RKO (cell line): ENCODE measurements at regions not wholly inside any gene's neighbourhood (a gene's known extent, or its start where the extent isn't known, plus 50 kb on each side); places are given as distances from the start of the nearest gene placed in this dataset.

Source experiments
- DNase-seq: peaks from one replicate; pipeline ENCODE4 v3.0.0-alpha.2; 2016; ENCODE audit warnings: low spot score

GRCh38 chr7:46203926-46204325 lies 282.9 kb upstream of the IGFBP3 start:
- DNase-seq: no peak

GRCh38 chr7:46202379-46202778 lies 281.3 kb upstream of the IGFBP3 start:
- DNase-seq: no peak

GRCh38 chr7:46201961-46202360 lies 280.9 kb upstream of the IGFBP3 start:
- no peak for DNase-seq

- no peak for DNase-seq
These were observed 277.6 kb upstream of the IGFBP3 start for GRCh38 chr7:46198701-46199100.

GRCh38 chr7:46197785-46198540 lies 276.9 kb upstream of the IGFBP3 start:
- DNase-seq: no peak

- no peak for DNase-seq
These were observed 274.9 kb upstream of the IGFBP3 start for GRCh38 chr7:46195934-46196333.

GRCh38 chr7:46192271-46192670 lies 271.2 kb upstream of the IGFBP3 start:
- DNase-seq: no peak

- no peak for DNase-seq
These were observed 270.7 kb upstream of the IGFBP3 start for GRCh38 chr7:46191776-46192175.

GRCh38 chr7:46191296-46191695 lies 270.2 kb upstream of the IGFBP3 start:
- no peak for DNase-seq

GRCh38 chr7:46189255-46189790 lies 268.3 kb upstream of the IGFBP3 start:
- no peak for DNase-seq

- DNase-seq: no peak
These were observed 265.1 kb upstream of the IGFBP3 start for GRCh38 chr7:46186131-46186530.

- DNase-seq: no peak
These were observed 258.1 kb upstream of the IGFBP3 start for GRCh38 chr7:46179061-46179610.

- no peak for DNase-seq
These were observed 257.6 kb upstream of the IGFBP3 start for GRCh38 chr7:46178661-46179060.

GRCh38 chr7:46177821-46178220 lies 256.7 kb upstream of the IGFBP3 start:
- no peak for DNase-seq

- DNase-seq: no peak
These were observed 254.1 kb upstream of the IGFBP3 start for GRCh38 chr7:46175221-46175620.

- DNase-seq: no peak
These were observed 253.1 kb upstream of the IGFBP3 start for GRCh38 chr7:46174196-46174580.

GRCh38 chr7:46173476-46174195 lies 252.6 kb upstream of the IGFBP3 start:
- DNase-seq: no peak

- no peak for DNase-seq
These were observed 249.7 kb upstream of the IGFBP3 start for GRCh38 chr7:46170792-46171191.

GRCh38 chr7:46170021-46170420 lies 248.9 kb upstream of the IGFBP3 start:
- no peak for DNase-seq

- DNase-seq: no peak
These were observed 248.3 kb upstream of the IGFBP3 start for GRCh38 chr7:46169384-46169755.

- no peak for DNase-seq
These were observed 247.8 kb upstream of the IGFBP3 start for GRCh38 chr7:46168671-46169383.

- DNase-seq: no peak
These were observed 247.2 kb upstream of the IGFBP3 start for GRCh38 chr7:46168231-46168630.

- no peak for DNase-seq
These were observed 244.2 kb upstream of the IGFBP3 start for GRCh38 chr7:46165276-46165675.
